ENCODE measurements at regions not wholly inside any gene's neighbourhood (a gene's known extent, or its start where the extent isn't known, plus 50 kb on each side); places are given as distances from the start of the nearest gene placed in this dataset.

DNA sequence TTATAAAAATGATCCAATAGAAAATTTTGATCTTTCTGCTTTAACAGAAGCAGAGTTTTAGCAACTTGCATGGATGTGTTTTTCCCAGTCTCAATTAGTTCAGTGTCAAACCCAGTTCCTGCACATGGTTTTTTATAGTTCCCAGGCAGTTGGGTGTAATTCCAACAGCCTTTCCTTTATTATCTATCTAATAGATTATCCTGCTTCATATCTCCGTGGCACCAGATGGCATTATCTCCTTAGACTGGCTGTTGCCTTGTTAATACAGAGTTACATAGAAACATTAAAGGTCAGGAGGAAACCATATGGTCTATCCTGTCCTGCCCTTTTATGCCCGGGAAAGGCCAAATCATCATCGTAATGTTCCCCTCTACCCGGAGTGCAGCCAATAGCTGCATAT is 400.9 kb upstream of the SMIM21 start:
- TF ChIP-seq, protein P1, sequence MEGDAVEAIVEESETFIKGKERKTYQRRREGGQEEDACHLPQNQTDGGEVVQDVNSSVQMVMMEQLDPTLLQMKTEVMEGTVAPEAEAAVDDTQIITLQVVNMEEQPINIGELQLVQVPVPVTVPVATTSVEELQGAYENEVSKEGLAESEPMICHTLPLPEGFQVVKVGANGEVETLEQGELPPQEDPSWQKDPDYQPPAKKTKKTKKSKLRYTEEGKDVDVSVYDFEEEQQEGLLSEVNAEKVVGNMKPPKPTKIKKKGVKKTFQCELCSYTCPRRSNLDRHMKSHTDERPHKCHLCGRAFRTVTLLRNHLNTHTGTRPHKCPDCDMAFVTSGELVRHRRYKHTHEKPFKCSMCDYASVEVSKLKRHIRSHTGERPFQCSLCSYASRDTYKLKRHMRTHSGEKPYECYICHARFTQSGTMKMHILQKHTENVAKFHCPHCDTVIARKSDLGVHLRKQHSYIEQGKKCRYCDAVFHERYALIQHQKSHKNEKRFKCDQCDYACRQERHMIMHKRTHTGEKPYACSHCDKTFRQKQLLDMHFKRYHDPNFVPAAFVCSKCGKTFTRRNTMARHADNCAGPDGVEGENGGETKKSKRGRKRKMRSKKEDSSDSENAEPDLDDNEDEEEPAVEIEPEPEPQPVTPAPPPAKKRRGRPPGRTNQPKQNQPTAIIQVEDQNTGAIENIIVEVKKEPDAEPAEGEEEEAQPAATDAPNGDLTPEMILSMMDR (IDR thresholded peaks at IDR 0.05), result no peak
- TF ChIP-seq POLR2A (IDR thresholded peaks at IDR 0.05), result no peak

Measured in adrenal gland (tissue), 5 donors.